CD4-positive, alpha-beta T cell treated with Interferon alpha-2 for 1 hour (primary cell): ENCODE measurements at regions not wholly inside any gene's neighbourhood (a gene's known extent, or its start where the extent isn't known, plus 50 kb on each side); places are given as distances from the start of the nearest gene placed in this dataset.

Experiments used
- DNase-seq, 2 donors: peaks; one replicate each; pipeline ENCODE4 v3.0.0-alpha.2; 2020 to 2022

GRCh38 chr15:70272565-70273355 lies 175.0 kb upstream of the TLE3 start:
- DNase-seq = no peak

- peak in 1 of 2 donors; percentile 43 for DNase-seq
These were observed 173.8 kb upstream of the TLE3 start for GRCh38 chr15:70271422-70272088.

DNA sequence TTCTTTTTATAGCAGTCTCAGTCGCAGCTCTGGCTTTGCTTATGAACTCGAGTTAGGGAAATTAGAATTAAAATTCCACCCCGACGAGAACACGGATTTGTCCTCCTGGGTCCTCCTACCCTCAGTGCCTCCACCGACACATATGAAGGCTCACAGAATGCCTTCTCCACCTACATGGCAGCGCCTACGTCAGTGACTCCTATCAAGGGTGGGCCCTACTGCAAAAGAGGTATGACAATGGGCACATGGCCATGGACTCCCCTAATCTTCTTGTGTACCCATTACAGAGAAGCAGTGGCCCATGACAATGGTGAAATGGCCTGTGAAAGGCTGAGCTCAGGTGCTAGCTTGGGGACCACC lies 173.0 kb upstream of the TLE3 start:
- no peak for DNase-seq

- no peak for DNase-seq
These were observed 172.5 kb upstream of the TLE3 start for GRCh38 chr15:70269991-70270751.

DNA sequence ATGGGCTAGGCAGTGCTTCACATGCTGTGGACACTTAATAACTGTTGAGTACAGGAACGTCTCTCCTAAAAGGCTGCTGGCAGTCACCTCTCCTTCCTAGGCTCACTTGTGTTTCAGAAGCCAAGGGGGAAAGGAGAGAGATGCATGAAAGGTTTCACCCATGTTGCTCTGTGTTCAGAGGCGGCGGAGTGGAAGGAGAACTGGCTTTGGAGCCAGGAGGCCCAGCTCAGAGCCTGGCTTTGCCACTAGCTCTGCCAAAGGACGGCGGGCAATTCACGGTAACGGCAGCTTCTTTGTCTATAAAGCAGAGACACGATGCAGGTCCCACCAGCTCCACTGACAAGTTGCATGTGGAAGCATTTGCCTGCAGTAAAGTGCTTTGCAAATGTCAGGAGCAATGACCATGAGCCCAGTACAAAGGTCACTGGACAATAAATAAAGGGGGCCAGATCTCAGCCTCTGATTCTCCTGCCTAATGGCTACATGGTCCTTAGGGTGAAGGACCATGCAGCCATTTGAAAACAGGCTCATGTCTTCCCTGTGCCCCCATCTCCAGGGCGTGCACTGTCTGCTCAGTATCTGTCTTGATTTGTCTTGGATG lies 171.7 kb upstream of the TLE3 start:
- DNase-seq = no peak

DNA sequence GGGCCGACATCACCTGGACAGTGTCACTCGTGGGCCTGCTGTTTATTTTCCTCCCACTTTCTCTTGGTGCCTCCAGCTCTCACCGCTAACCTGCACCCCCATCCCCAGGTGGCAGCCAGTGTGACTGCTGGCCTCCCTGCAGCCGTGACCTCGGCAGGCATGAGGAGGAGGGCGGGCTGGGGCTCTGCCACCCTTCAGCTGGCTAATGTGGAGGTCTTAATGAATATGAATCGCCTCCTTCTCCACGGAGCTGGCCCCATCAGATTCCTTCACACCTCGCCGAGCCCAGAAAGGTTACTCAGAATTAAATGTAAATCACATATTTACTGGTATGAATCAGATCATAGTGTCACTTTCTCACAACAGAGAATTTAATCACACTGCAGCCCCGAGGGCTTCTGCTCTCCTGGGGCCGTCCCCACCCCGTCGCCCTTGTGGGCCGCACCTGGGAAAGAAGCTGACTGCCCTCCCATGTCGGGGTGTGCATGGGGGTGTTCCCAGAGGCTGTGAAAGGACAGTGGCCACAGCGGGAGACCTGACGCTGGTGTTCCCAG lies 171.1 kb upstream of the TLE3 start:
- DNase-seq = no peak

DNA sequence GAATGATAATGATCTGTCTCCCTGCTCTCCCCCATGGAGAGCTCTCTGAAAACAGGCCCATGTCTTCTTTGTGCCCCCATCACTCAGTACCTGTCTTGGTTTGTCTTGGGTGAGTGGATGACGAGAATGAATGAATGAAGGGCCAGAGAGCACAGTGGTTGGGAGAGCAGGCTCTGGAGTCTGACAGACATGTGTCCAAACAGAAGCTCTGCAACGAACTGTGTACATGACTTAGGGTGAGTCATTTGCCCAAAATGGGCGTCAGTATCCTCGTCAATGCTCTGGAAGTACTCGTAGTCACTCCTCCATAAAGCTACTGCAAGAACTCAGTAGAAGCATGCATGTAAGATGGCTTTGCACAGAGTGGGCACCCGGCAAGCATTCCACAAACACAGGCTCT lies 170.2 kb upstream of the TLE3 start:
- DNase-seq = peak in 1 of 2 donors; percentile 40

GRCh38 chr15:70267306-70267705 lies 169.6 kb upstream of the TLE3 start:
- DNase-seq = no peak

- DNase-seq = peak; percentile 26 to 77
These were observed 168.8 kb upstream of the TLE3 start for GRCh38 chr15:70266412-70267121.

DNA sequence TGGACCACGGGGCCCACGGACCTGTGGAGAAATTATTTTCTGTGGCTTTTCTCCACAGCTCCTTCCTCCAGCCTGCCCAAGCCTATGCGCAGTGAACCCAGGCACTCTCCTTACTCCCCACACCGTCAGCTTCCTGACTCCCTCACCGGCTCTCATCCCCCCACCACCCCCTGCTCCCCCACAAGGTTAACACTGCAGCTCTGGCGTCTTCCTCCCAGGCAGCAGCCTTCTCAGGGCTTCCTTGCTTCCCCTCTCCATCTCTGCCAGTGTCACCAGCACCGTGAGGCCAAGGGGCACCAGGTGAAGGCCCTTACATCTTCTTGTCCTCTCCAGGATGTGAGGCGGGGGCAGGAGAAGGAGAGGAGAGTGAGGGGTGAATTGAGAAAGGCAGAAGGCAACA lies 168.3 kb upstream of the TLE3 start:
- no peak for DNase-seq

DNA sequence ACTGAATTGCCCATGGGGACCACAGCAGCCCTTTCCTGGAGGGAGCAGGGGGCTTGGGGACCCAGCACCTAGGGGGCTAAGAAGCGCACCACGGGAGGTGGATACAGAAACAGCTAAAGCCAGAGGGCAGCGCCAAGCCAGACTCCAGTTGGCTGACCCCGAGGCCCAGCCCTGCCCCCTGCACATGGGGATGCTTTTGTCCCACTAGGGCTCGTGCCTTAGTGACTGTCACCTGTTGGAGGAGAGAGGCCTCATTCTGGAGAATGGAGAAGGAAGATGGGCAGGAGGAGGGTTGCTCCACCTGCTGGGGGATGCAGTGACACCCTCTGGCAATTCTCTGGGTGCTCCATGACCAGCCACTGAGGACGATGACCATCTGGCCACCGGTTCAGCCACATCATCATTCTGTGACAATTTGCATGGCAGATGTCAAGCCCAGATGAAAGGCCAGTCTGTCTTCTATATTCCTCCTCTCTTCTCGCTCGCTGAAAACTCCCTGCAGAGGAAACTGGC lies 167.8 kb upstream of the TLE3 start:
- no peak for DNase-seq

- no peak for DNase-seq
These were observed 167.2 kb upstream of the TLE3 start for GRCh38 chr15:70264738-70265465.

GRCh38 chr15:70264014-70264582 lies 166.4 kb upstream of the TLE3 start:
- peak in 1 of 2 donors; percentile 36 for DNase-seq

DNA sequence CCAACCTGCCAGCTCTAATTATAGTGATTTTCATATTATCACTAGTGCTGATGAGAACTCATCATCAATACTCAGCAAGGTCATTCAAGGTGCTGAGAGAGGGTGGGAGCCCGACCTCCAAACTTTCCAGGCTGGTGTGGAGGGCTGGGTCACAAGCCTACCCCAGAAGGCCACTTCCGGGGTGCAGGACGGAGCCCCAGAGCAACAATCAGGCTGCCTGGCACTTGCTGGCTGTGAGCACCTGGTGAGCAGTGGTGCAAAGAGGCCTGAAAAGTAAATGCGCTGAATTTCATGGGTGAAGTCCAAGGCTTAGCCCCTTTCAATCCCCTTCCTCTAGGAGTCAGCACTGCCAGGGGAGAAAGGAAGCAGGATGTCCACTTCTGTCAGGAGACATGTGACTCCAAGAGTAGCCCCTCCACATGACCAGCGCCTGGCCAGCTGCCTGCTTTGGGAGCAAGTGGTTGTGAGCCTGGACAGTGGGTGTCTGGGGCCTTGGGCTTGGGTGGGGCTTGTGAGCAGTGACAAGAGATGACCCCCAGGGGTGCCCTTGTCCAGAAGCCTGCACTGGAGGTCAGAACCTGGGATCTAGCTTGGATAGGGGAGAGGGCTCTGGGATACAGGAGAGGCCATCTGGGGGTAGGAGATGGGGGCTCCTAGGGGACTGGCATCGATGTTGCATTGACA lies 165.0 kb upstream of the TLE3 start:
- no peak for DNase-seq

- no peak for DNase-seq
These were observed 164.5 kb upstream of the TLE3 start for GRCh38 chr15:70262171-70262570.

DNA sequence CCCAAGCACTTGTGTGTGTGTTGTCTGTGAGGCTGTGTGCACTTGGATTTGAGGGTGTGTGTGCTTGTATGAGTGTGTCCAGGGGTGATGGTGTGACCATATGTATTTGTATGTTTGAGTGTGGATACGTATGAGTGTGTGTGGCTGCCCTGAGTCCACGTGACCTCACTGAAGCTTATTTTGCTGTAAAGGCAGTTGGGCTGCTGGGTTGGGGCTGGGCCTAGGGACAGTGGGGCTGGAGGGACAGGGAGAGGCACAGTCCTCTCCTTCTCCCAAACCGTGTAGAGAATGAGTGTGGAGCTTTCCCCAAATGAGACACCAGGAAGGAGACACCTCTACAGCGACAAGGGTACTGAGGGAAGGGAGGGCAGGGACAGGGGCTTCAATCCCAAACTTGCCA lies 163.4 kb upstream of the TLE3 start:
- no peak for DNase-seq

GRCh38 chr15:70260580-70260979 lies 162.9 kb upstream of the TLE3 start:
- DNase-seq = no peak

DNA sequence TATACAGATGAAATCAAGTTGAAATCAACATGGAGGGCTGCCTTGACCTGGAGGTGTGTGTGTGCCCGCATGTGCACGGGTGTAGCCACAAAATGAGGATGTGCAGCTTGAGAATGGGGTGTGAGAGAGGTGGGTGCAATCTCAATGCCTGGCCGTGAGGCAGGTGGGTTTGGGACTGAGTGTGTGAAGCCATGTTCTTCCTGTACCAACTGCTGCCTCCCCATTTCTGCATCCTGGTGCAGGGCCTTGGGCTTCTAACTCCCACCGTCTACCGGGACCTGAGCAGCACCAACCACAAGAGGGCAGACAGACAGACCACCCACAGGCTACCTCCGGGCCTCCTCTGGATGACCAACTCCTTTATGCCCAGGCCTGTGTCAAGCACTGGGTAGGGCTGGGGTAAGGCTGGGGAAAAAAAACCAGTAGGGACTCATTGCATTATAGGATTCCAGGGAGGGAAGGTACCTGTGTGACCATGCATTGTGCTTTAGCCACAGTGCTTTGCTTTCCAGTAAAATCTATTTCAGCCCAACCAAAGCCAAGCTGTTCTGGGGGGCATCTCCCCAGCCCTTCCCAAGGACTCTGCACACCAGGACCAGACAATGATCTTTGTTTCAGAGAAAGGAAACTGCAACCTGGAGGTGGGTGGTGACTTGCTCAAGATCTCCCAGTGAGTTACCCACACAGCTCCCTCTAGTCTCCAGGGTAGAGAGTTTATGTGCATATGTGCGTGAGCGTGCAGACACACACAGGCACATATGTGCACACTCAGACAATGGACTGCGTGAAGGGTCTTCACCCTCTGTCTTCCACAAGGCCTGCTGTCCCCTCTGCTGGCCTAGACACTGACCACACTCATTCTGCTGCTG lies 162.2 kb upstream of the TLE3 start:
- DNase-seq = no peak

- DNase-seq = peak; percentile 67 to 70
These were observed 161.3 kb upstream of the TLE3 start for GRCh38 chr15:70259028-70259424.
